Astrocyte (in vitro differentiated cells and primary cell): ENCODE measurements at regions not wholly inside any gene's neighbourhood (a gene's known extent, or its start where the extent isn't known, plus 50 kb on each side); places are given as distances from the start of the nearest gene placed in this dataset.

Experiments
- DNase-seq: peaks from one replicate; pipeline ENCODE4 v3.0.0-alpha.2; 2010; ENCODE audit warnings: low read depth
- FAIRE-seq: peaks from 2 replicates; lab custom pipeline; 2011; peaks lifted over from hg19 to GRCh38; lab: Jason Lieb, UNC
- H2AFZ ChIP-seq: 2 replicates; pipeline ENCODE4 v1.6.0; 2012; ENCODE audit warnings: low read depth, low read length, inconsistent platforms
- H3K27ac ChIP-seq: 2 replicates; pipeline ENCODE4 v1.5.1; 2011; ENCODE audit warnings: low read depth, low read length, inconsistent platforms
- H3K27me3 ChIP-seq: 2 replicates; pipeline ENCODE4 v1.6.0; 2011; ENCODE audit warnings: low read length, inconsistent platforms; ENCODE audit not compliant: insufficient read depth
- H3K36me3 ChIP-seq: 2 replicates; pipeline ENCODE4 v1.5.1; 2011; ENCODE audit warnings: low read length, inconsistent platforms; ENCODE audit not compliant: insufficient read depth
- H3K4me1 ChIP-seq: 2 replicates; pipeline ENCODE4 v1.5.1; 2011; ENCODE audit warnings: low read length, inconsistent platforms; ENCODE audit not compliant: insufficient read depth
- H3K4me2 ChIP-seq: 2 replicates; pipeline ENCODE4 v1.6.0; 2012; ENCODE audit warnings: low read length, inconsistent platforms
- H3K4me3 ChIP-seq: 2 replicates; pipeline ENCODE4 v1.5.1; 2011; ENCODE audit warnings: low read depth, mild to moderate bottlenecking, low read length, inconsistent platforms; ENCODE audit not compliant: insufficient read depth
- H3K79me2 ChIP-seq: 2 replicates; pipeline ENCODE4 v1.6.0; 2012; ENCODE audit warnings: mild to moderate bottlenecking, low read length, inconsistent platforms; ENCODE audit not compliant: insufficient read depth
- H3K9ac ChIP-seq: 2 replicates; pipeline ENCODE4 v1.6.0; 2012; ENCODE audit warnings: mild to moderate bottlenecking, low read length, inconsistent platforms
- H3K9me3 ChIP-seq: 2 replicates; pipeline ENCODE4 v1.5.1; 2012; ENCODE audit warnings: low read depth, mild to moderate bottlenecking, low read length, inconsistent platforms; ENCODE audit not compliant: insufficient read depth
- H4K20me1 ChIP-seq: 2 replicates; pipeline ENCODE4 v1.6.0; 2012; ENCODE audit warnings: low read length, inconsistent platforms; ENCODE audit not compliant: insufficient read depth
- H3K27ac Mint-ChIP-seq: one replicate; pipeline ENCODE4 v1.8.0; 2021; ENCODE audit warnings: mild to moderate bottlenecking, mixed read lengths; ENCODE audit not compliant: unreplicated experiment
- H3K27me3 Mint-ChIP-seq: one replicate; pipeline ENCODE4 v1.8.0; 2021; ENCODE audit warnings: low read depth, mixed read lengths; ENCODE audit not compliant: unreplicated experiment
- H3K36me3 Mint-ChIP-seq: one replicate; pipeline ENCODE4 v1.8.0; 2021; ENCODE audit warnings: low read depth, mixed read lengths; ENCODE audit not compliant: unreplicated experiment
- H3K4me1 Mint-ChIP-seq: one replicate; pipeline ENCODE4 v1.8.0; 2021; ENCODE audit warnings: low read depth, mixed read lengths; ENCODE audit not compliant: unreplicated experiment
- H3K4me3 Mint-ChIP-seq: one replicate; pipeline ENCODE4 v1.8.0; 2021; ENCODE audit warnings: mild to moderate bottlenecking, moderate library complexity, mixed read lengths; ENCODE audit not compliant: unreplicated experiment
- H3K9me3 Mint-ChIP-seq: one replicate; pipeline ENCODE4 v1.8.0; 2021; ENCODE audit warnings: mild to moderate bottlenecking, mixed read lengths; ENCODE audit not compliant: unreplicated experiment
- EZH2 ChIP-seq: IDR thresholded peaks from 2 replicates; pipeline ENCODE4 v1.6.1; 2012; ENCODE audit warnings: mild to moderate bottlenecking, low read length, inconsistent platforms; ENCODE audit not compliant: insufficient read depth
- TF ChIP-seq, protein P1 (sequence below): IDR thresholded peaks from 2 replicates; pipeline ENCODE4 v1.5.1; 2011; ENCODE audit warnings: low read depth, mild to moderate bottlenecking, inconsistent platforms, low read length, moderate library complexity; ENCODE audit not compliant: insufficient read depth

DNA sequence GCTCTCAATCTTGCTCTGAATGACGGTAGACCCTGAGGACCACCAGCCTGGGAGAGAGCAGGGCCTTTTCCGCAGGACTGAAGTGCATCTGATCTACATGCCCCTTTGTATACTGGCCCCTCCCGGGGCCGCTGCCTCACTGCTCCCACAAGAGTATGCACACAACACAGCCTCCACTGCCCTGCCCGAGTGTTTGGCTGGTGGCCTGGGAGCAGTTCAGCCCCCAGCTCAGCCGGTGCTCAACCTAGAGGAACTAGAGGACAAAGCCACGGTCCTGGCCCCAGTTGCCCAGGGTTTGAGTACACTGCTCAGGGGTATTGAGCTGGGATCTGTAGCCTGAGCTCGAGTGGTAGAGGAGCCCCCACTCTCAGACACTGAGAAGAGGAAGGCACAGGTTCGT lies 118.9 kb upstream of the CAB39 start:
- TF ChIP-seq, protein P1, sequence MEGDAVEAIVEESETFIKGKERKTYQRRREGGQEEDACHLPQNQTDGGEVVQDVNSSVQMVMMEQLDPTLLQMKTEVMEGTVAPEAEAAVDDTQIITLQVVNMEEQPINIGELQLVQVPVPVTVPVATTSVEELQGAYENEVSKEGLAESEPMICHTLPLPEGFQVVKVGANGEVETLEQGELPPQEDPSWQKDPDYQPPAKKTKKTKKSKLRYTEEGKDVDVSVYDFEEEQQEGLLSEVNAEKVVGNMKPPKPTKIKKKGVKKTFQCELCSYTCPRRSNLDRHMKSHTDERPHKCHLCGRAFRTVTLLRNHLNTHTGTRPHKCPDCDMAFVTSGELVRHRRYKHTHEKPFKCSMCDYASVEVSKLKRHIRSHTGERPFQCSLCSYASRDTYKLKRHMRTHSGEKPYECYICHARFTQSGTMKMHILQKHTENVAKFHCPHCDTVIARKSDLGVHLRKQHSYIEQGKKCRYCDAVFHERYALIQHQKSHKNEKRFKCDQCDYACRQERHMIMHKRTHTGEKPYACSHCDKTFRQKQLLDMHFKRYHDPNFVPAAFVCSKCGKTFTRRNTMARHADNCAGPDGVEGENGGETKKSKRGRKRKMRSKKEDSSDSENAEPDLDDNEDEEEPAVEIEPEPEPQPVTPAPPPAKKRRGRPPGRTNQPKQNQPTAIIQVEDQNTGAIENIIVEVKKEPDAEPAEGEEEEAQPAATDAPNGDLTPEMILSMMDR, result no peak
- no peak for TF ChIP-seq EZH2
- H3K27ac ChIP-seq, result no peak overlapping the region
- no peak for DNase-seq
- no peaks in the 10 kb centered on the region for H3K4me1 ChIP-seq
- H4K20me1 ChIP-seq, result no peaks in the 10 kb centered on the region
- no peaks in the 10 kb centered on the region for H3K9me3 ChIP-seq
- H3K4me3 ChIP-seq, result no peak overlapping the region
- no peak overlapping the region for H2AFZ ChIP-seq
- Mint-ChIP-seq H3K4me1 (no peaks in the 10 kb centered on the region), H3K27ac (no peak overlapping the region), H3K9me3 (peaks cover 5% of the 10 kb centered on the region), H3K27me3 (peaks cover 11% of the 10 kb centered on the region), H3K36me3 (no peaks in the 10 kb centered on the region), H3K4me3 (no peak overlapping the region)
- no peaks in the 10 kb centered on the region for H3K36me3 ChIP-seq
- FAIRE-seq, result no peak
- H3K4me2 ChIP-seq, result no peak overlapping the region
- H3K9ac ChIP-seq, result no peak overlapping the region
- H3K27me3 ChIP-seq, result no peaks in the 10 kb centered on the region
- no peaks in the 10 kb centered on the region for H3K79me2 ChIP-seq

DNA sequence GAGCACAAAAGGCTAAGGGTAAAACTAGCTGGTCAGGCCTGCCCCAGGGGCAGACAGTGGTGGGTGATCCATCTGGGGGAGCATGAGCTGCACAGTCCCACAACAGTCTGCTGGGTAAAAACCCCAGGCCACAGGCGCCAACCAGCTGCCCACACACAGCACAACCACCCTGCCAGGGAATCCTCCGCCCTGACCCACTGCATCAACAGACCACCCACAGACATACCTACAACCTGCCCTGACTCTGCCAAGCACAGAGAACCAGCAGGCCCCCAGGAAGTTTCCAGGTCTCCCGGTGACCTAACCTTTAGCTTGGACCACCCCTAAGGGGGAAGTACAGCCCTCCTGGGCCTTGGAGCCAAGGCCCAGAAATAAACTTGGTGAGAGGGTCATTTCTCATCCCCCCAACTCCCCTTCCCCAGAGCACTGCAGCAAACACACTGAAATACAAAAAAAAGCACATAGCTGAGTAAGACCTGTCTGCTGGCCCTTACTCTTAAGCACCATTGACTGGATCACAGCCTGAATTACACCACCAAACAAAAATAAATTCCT lies 118.3 kb upstream of the CAB39 start:
- no peaks in the 10 kb centered on the region for H3K4me1 Mint-ChIP-seq
- Histone ChIP-seq H3K4me3 (no peak overlapping the region), H3K4me2 (no peak overlapping the region), H3K79me2 (no peaks in the 10 kb centered on the region), H2AFZ (no peak overlapping the region), H4K20me1 (no peaks in the 10 kb centered on the region), H3K4me1 (no peaks in the 10 kb centered on the region), H3K27me3 (no peaks in the 10 kb centered on the region), H3K36me3 (no peaks in the 10 kb centered on the region), H3K9ac (no peak overlapping the region), H3K27ac (no peak overlapping the region), H3K9me3 (no peaks in the 10 kb centered on the region)
- H3K4me3 Mint-ChIP-seq, result no peak overlapping the region
- no peak for TF ChIP-seq EZH2
- TF ChIP-seq, protein P1, result no peak
- no peak overlapping the region for H3K27ac Mint-ChIP-seq
- H3K36me3 Mint-ChIP-seq, result no peaks in the 10 kb centered on the region
- FAIRE-seq (no peak), DNase-seq (no peak)
- H3K9me3 Mint-ChIP-seq, result peaks cover 5% of the 10 kb centered on the region
- peaks cover 11% of the 10 kb centered on the region for H3K27me3 Mint-ChIP-seq

DNA sequence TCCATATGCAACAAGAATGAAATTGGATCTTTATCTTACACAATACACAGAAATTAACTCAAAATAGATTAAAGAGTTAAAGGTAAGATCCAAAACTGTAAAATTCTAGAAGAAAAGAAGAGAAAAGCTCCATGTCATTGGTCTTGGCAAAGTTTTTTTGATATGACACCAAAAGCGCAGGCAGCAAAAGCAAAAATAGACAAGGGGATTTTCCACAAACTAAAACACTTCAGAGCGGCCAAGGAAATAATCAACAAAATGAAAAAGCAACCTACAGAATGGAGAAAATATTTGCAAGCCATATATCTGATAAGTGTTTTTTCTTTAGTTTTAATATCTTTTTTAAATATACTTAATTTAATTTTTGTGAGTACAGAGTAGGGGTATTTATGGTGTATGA lies 112.8 kb upstream of the CAB39 start:
- Mint-ChIP-seq H3K4me1 (no peaks in the 10 kb centered on the region), H3K27me3 (peaks cover 7% of the 10 kb centered on the region), H3K4me3 (no peak overlapping the region), H3K9me3 (peaks cover 3% of the 10 kb centered on the region), H3K27ac (no peak overlapping the region), H3K36me3 (no peaks in the 10 kb centered on the region)
- H3K9me3 ChIP-seq, result no peaks in the 10 kb centered on the region
- H4K20me1 ChIP-seq, result no peaks in the 10 kb centered on the region
- H3K79me2 ChIP-seq, result no peaks in the 10 kb centered on the region
- H3K36me3 ChIP-seq, result no peaks in the 10 kb centered on the region
- no peak overlapping the region for H3K4me2 ChIP-seq
- no peak overlapping the region for H3K4me3 ChIP-seq
- no peaks in the 10 kb centered on the region for H3K4me1 ChIP-seq
- no peak overlapping the region for H2AFZ ChIP-seq
- no peak overlapping the region for H3K9ac ChIP-seq
- TF ChIP-seq, protein P1, result no peak
- no peak for TF ChIP-seq EZH2
- no peak for DNase-seq
- H3K27me3 ChIP-seq, result no peaks in the 10 kb centered on the region
- H3K27ac ChIP-seq, result no peak overlapping the region
- no peak for FAIRE-seq
